ENCODE measurements at regions not wholly inside any gene's neighbourhood (a gene's known extent, or its start where the extent isn't known, plus 50 kb on each side); places are given as distances from the start of the nearest gene placed in this dataset.

DNA sequence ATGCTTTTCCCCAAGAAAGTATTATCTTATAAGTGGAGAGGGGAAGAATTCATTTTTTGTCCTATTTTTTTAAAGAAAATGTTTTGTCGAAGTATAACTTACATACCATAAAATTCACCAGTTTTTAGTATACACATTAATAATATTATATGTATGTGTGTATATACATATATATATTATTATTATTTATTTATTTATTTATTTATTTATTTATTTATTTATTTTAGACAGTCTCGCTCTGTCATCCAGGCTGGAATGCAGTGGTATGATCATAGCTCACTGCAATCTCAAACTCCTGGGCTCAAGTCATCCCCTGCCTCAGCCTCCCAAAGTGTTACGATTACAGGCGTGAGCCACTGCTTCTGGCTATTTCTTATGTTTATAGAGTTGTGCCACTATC is 334.1 kb downstream of the ZNF674 start (continued):
- TF ChIP-seq, protein P1, sequence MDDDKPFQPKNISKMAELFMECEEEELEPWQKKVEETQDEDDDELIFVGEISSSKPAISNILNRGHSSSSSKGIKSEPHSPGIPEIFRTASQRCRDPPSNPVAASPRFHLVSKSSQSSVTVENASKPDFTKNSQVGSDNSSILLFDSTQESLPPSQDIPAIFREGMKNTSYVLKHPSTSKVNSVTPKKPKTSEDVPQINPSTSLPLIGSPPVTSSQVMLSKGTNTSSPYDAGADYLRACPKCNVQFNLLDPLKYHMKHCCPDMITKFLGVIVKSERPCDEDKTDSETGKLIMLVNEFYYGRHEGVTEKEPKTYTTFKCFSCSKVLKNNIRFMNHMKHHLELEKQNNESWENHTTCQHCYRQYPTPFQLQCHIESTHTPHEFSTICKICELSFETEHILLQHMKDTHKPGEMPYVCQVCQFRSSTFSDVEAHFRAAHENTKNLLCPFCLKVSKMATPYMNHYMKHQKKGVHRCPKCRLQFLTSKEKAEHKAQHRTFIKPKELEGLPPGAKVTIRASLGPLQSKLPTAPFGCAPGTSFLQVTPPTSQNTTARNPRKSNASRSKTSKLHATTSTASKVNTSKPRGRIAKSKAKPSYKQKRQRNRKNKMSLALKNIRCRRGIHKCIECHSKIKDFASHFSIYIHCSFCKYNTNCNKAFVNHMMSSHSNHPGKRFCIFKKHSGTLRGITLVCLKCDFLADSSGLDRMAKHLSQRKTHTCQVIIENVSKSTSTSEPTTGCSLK (tag by site-specific recombination; IDR thresholded peaks at IDR 0.05) = no peak
- TF ChIP-seq, protein P2, sequence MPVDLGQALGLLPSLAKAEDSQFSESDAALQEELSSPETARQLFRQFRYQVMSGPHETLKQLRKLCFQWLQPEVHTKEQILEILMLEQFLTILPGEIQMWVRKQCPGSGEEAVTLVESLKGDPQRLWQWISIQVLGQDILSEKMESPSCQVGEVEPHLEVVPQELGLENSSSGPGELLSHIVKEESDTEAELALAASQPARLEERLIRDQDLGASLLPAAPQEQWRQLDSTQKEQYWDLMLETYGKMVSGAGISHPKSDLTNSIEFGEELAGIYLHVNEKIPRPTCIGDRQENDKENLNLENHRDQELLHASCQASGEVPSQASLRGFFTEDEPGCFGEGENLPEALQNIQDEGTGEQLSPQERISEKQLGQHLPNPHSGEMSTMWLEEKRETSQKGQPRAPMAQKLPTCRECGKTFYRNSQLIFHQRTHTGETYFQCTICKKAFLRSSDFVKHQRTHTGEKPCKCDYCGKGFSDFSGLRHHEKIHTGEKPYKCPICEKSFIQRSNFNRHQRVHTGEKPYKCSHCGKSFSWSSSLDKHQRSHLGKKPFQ (tag by site-specific recombination; IDR thresholded peaks at IDR 0.05) = no peak
- TF ChIP-seq KLF10 (tag by site-specific recombination; IDR thresholded peaks at IDR 0.05) (no peak), REPIN1 (tag by site-specific recombination; IDR thresholded peaks at IDR 0.05; ENCODE audit: low read depth) (no peak), ZNF670 (tag by site-specific recombination; IDR thresholded peaks at IDR 0.05; ENCODE audit: low read depth) (no peak), GLIS1 (tag by site-specific recombination; IDR thresholded peaks at IDR 0.05) (no peak), ZNF350 (tag by site-specific recombination; IDR thresholded peaks at IDR 0.05) (no peak), SP7 (tag by site-specific recombination; IDR thresholded peaks at IDR 0.05) (no peak), ZFP41 (tag by site-specific recombination; IDR thresholded peaks at IDR 0.05; ENCODE audit: borderline replicate concordance) (no peak), ZNF791 (tag by site-specific recombination; IDR thresholded peaks at IDR 0.05) (no peak), ZNF132 (tag by site-specific recombination; IDR thresholded peaks at IDR 0.05; ENCODE audit: borderline replicate concordance) (no peak), ZIC2 (tag by site-specific recombination; IDR thresholded peaks at IDR 0.05) (no peak), ZNF37A (tag by site-specific recombination; IDR thresholded peaks at IDR 0.05) (no peak), MEIS1 (CRISPR knock-in tag; IDR thresholded peaks at IDR 0.05; ENCODE audit: borderline replicate concordance) (no peak), ZNF514 (tag by site-specific recombination; IDR thresholded peaks at IDR 0.05) (no peak), ZNF473 (tag by site-specific recombination; IDR thresholded peaks at IDR 0.05) (no peak)
- TF ChIP-seq, protein P3, sequence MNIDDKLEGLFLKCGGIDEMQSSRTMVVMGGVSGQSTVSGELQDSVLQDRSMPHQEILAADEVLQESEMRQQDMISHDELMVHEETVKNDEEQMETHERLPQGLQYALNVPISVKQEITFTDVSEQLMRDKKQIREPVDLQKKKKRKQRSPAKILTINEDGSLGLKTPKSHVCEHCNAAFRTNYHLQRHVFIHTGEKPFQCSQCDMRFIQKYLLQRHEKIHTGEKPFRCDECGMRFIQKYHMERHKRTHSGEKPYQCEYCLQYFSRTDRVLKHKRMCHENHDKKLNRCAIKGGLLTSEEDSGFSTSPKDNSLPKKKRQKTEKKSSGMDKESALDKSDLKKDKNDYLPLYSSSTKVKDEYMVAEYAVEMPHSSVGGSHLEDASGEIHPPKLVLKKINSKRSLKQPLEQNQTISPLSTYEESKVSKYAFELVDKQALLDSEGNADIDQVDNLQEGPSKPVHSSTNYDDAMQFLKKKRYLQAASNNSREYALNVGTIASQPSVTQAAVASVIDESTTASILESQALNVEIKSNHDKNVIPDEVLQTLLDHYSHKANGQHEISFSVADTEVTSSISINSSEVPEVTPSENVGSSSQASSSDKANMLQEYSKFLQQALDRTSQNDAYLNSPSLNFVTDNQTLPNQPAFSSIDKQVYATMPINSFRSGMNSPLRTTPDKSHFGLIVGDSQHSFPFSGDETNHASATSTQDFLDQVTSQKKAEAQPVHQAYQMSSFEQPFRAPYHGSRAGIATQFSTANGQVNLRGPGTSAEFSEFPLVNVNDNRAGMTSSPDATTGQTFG (tag by site-specific recombination; IDR thresholded peaks at IDR 0.05; ENCODE audit: borderline replicate concordance) = no peak
- TF ChIP-seq, protein P4, sequence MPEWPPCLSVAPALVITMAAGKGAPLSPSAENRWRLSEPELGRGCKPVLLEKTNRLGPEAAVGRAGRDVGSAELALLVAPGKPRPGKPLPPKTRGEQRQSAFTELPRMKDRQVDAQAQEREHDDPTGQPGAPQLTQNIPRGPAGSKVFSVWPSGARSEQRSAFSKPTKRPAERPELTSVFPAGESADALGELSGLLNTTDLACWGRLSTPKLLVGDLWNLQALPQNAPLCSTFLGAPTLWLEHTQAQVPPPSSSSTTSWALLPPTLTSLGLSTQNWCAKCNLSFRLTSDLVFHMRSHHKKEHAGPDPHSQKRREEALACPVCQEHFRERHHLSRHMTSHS (tag by site-specific recombination; IDR thresholded peaks at IDR 0.05) = no peak
- TF ChIP-seq, protein P5, sequence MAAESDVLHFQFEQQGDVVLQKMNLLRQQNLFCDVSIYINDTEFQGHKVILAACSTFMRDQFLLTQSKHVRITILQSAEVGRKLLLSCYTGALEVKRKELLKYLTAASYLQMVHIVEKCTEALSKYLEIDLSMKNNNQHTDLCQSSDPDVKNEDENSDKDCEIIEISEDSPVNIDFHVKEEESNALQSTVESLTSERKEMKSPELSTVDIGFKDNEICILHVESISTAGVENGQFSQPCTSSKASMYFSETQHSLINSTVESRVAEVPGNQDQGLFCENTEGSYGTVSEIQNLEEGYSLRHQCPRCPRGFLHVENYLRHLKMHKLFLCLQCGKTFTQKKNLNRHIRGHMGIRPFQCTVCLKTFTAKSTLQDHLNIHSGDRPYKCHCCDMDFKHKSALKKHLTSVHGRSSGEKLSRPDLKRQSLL (tag by site-specific recombination; IDR thresholded peaks at IDR 0.05) = no peak
- TF ChIP-seq, protein P6, sequence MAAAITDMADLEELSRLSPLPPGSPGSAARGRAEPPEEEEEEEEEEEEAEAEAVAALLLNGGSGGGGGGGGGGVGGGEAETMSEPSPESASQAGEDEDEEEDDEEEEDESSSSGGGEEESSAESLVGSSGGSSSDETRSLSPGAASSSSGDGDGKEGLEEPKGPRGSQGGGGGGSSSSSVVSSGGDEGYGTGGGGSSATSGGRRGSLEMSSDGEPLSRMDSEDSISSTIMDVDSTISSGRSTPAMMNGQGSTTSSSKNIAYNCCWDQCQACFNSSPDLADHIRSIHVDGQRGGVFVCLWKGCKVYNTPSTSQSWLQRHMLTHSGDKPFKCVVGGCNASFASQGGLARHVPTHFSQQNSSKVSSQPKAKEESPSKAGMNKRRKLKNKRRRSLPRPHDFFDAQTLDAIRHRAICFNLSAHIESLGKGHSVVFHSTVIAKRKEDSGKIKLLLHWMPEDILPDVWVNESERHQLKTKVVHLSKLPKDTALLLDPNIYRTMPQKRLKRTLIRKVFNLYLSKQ (tag by site-specific recombination; IDR thresholded peaks at IDR 0.05; ENCODE audit: borderline replicate concordance) = no peak
- TF ChIP-seq, protein P7, sequence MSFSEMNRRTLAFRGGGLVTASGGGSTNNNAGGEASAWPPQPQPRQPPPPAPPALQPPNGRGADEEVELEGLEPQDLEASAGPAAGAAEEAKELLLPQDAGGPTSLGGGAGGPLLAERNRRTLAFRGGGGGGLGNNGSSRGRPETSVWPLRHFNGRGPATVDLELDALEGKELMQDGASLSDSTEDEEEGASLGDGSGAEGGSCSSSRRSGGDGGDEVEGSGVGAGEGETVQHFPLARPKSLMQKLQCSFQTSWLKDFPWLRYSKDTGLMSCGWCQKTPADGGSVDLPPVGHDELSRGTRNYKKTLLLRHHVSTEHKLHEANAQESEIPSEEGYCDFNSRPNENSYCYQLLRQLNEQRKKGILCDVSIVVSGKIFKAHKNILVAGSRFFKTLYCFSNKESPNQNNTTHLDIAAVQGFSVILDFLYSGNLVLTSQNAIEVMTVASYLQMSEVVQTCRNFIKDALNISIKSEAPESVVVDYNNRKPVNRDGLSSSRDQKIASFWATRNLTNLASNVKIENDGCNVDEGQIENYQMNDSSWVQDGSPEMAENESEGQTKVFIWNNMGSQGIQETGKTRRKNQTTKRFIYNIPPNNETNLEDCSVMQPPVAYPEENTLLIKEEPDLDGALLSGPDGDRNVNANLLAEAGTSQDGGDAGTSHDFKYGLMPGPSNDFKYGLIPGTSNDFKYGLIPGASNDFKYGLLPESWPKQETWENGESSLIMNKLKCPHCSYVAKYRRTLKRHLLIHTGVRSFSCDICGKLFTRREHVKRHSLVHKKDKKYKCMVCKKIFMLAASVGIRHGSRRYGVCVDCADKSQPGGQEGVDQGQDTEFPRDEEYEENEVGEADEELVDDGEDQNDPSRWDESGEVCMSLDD (tag by site-specific recombination; IDR thresholded peaks at IDR 0.05) = no peak
- TF ChIP-seq, protein P8, sequence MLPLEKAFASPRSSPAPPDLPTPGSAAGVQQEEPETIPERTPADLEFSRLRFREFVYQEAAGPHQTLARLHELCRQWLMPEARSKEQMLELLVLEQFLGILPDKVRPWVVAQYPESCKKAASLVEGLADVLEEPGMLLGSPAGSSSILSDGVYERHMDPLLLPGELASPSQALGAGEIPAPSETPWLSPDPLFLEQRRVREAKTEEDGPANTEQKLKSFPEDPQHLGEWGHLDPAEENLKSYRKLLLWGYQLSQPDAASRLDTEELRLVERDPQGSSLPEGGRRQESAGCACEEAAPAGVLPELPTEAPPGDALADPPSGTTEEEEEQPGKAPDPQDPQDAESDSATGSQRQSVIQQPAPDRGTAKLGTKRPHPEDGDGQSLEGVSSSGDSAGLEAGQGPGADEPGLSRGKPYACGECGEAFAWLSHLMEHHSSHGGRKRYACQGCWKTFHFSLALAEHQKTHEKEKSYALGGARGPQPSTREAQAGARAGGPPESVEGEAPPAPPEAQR (tag by site-specific recombination; IDR thresholded peaks at IDR 0.05) = no peak
- TF ChIP-seq, protein P9, sequence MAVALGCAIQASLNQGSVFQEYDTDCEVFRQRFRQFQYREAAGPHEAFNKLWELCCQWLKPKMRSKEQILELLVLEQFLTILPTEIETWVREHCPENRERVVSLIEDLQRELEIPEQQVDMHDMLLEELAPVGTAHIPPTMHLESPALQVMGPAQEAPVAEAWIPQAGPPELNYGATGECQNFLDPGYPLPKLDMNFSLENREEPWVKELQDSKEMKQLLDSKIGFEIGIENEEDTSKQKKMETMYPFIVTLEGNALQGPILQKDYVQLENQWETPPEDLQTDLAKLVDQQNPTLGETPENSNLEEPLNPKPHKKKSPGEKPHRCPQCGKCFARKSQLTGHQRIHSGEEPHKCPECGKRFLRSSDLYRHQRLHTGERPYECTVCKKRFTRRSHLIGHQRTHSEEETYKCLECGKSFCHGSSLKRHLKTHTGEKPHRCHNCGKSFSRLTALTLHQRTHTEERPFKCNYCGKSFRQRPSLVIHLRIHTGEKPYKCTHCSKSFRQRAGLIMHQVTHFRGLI (tag by site-specific recombination; IDR thresholded peaks at IDR 0.05) = no peak

Data from HEK293 (cell line).